ENCODE measurements at regions not wholly inside any gene's neighbourhood (a gene's known extent, or its start where the extent isn't known, plus 50 kb on each side); places are given as distances from the start of the nearest gene placed in this dataset.

GRCh38 chr13:79745081-79745480, 264.1 kb downstream of the NDFIP2 start:
- no peak for TF ChIP-seq USF1 (CRISPR knock-in tag; IDR thresholded peaks at IDR 0.05)
- TF ChIP-seq, protein P1, sequence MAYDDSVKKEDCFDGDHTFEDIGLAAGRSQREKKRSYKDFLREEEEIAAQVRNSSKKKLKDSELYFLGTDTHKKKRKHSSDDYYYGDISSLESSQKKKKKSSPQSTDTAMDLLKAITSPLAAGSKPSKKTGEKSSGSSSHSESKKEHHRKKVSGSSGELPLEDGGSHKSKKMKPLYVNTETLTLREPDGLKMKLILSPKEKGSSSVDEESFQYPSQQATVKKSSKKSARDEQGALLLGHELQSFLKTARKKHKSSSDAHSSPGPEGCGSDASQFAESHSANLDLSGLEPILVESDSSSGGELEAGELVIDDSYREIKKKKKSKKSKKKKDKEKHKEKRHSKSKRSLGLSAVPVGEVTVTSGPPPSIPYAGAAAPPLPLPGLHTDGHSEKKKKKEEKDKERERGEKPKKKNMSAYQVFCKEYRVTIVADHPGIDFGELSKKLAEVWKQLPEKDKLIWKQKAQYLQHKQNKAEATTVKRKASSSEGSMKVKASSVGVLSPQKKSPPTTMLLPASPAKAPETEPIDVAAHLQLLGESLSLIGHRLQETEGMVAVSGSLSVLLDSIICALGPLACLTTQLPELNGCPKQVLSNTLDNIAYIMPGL (CRISPR knock-in tag; IDR thresholded peaks at IDR 0.05), result no peak
- TF ChIP-seq CTCF (IDR thresholded peaks at IDR 0.05), result no peak
- no peak for TF ChIP-seq FOXP1 (CRISPR knock-in tag; IDR thresholded peaks at IDR 0.05; ENCODE audit: borderline replicate concordance)
- no peak for TF ChIP-seq ZNF416 (CRISPR knock-in tag; IDR thresholded peaks at IDR 0.05)
- TF ChIP-seq SP1 (CRISPR knock-in tag; conservative IDR thresholded peaks at IDR 0.05), result no peak
- no peak for TF ChIP-seq TCF7 (CRISPR knock-in tag; IDR thresholded peaks at IDR 0.05; ENCODE audit: low read depth)
- TF ChIP-seq ZNF232 (CRISPR knock-in tag; IDR thresholded peaks at IDR 0.05), result no peak
